ENCODE measurements at regions not wholly inside any gene's neighbourhood (a gene's known extent, or its start where the extent isn't known, plus 50 kb on each side); places are given as distances from the start of the nearest gene placed in this dataset.
"Not testable (repeated sequence)": the region's sequence is repeated elsewhere in the genome, so short reads cannot be mapped to it uniquely, and the experiment has no call there.

GRCh38 chr2:59833941-59834340 is 719.5 kb downstream of the BCL11A start:
- intact Hi-C loops (cut with DNase I, micrococcal nuclease) = no loop called here
- Histone ChIP-seq H3K36me3 (ENCODE audit: low read depth) (no peaks in the 10 kb centered on the region), H3K9me3 (no peaks in the 10 kb centered on the region), H3K4me3 (no peak overlapping the region), H3K4me1 (ENCODE audit: low read depth) (no peaks in the 10 kb centered on the region)
- DNase-seq = no peak
- no peak for TF ChIP-seq CTCF (IDR thresholded peaks at IDR 0.05)
- ATAC-seq = no peak

GRCh38 chr2:59830601-59831000 is 722.9 kb downstream of the BCL11A start:
- no peaks in the 10 kb centered on the region for H3K9me3 ChIP-seq
- H3K36me3 ChIP-seq (ENCODE audit: low read depth) = no peaks in the 10 kb centered on the region
- no peak for TF ChIP-seq CTCF (IDR thresholded peaks at IDR 0.05)
- intact Hi-C loops (cut with DNase I, micrococcal nuclease) = no loop called here
- H3K4me1 ChIP-seq (ENCODE audit: low read depth) = peaks cover 5% of the 10 kb centered on the region
- H3K4me3 ChIP-seq = no peak overlapping the region
- no peak for DNase-seq
- no peak for ATAC-seq

- ATAC-seq (peak; percentile 56), DNase-seq (no peak)
- Histone ChIP-seq H3K9me3 (no peaks in the 10 kb centered on the region), H3K4me3 (no peak overlapping the region), H3K36me3 (ENCODE audit: low read depth) (no peaks in the 10 kb centered on the region), H3K4me1 (ENCODE audit: low read depth) (peaks cover 5% of the 10 kb centered on the region)
- TF ChIP-seq CTCF (IDR thresholded peaks at IDR 0.05) = no peak
- intact Hi-C loops (cut with DNase I, micrococcal nuclease) = no loop called here
Measured at GRCh38 chr2:59827677-59828076, 725.8 kb downstream of the BCL11A start.

- DNase-seq (no peak), ATAC-seq (no peak)
- Histone ChIP-seq H3K9me3 (no peaks in the 10 kb centered on the region), H3K4me1 (ENCODE audit: low read depth) (peaks cover 5% of the 10 kb centered on the region), H3K36me3 (ENCODE audit: low read depth) (no peaks in the 10 kb centered on the region), H3K4me3 (no peak overlapping the region)
- intact Hi-C loops (cut with DNase I, micrococcal nuclease) = no loop called here
- no peak for TF ChIP-seq CTCF (IDR thresholded peaks at IDR 0.05)
Measured at GRCh38 chr2:59826177-59826576, 727.3 kb downstream of the BCL11A start.

GRCh38 chr2:59824314-59824713 is 729.1 kb downstream of the BCL11A start:
- peaks cover 5% of the 10 kb centered on the region for H3K4me1 ChIP-seq (ENCODE audit: low read depth)
- DNase-seq = no peak
- peak; percentile 53 for ATAC-seq
- TF ChIP-seq CTCF (IDR thresholded peaks at IDR 0.05) = no peak
- no peaks in the 10 kb centered on the region for H3K36me3 ChIP-seq (ENCODE audit: low read depth)
- intact Hi-C loops (cut with DNase I, micrococcal nuclease) = no loop called here
- no peak overlapping the region for H3K4me3 ChIP-seq
- no peaks in the 10 kb centered on the region for H3K9me3 ChIP-seq

GRCh38 chr2:59816075-59816474 is 737.4 kb downstream of the BCL11A start:
- ATAC-seq = no peak
- H3K9me3 ChIP-seq = no peaks in the 10 kb centered on the region
- H3K4me1 ChIP-seq (ENCODE audit: low read depth) = no peaks in the 10 kb centered on the region
- no peak for DNase-seq
- H3K4me3 ChIP-seq = no peak overlapping the region
- H3K36me3 ChIP-seq (ENCODE audit: low read depth) = no peaks in the 10 kb centered on the region
- TF ChIP-seq CTCF (IDR thresholded peaks at IDR 0.05) = no peak
- intact Hi-C loops (cut with DNase I, micrococcal nuclease) = no loop called here

- peak in 1 of 3 donors; percentile 18 for DNase-seq
- peak; percentile 96 for ATAC-seq
- H3K4me3 ChIP-seq; H3K9me3 ChIP-seq; H3K36me3 ChIP-seq (ENCODE audit: low read depth); intact Hi-C loops (cut with DNase I, micrococcal nuclease); H3K4me1 ChIP-seq (ENCODE audit: low read depth): not testable (repeated sequence)
Measured at GRCh38 chr2:59810283-59810682, 743.2 kb downstream of the BCL11A start.
